IMR-90 (cell line): ENCODE measurements at regions not wholly inside any gene's neighbourhood (a gene's known extent, or its start where the extent isn't known, plus 50 kb on each side); places are given as distances from the start of the nearest gene placed in this dataset.
A peak's percentile ranks its signal among the peaks of the same experiment; 100 is the strongest.

ENCODE experiments used
- ATAC-seq: fragments of 200-7000 bp; cut with Tn5 transposase; 2 replicates; pipeline ENCODE4 v1.9.1; 2020; ENCODE audit warnings: low read depth, mild to moderate bottlenecking, moderate library complexity
- BruUV-seq: library from RNA; stranded (reverse); fragments of 400-500 nt; replicated peaks from 2 replicates; lab custom pipeline; 2021; lab: Mats Ljungman, UMichigan
- CTCF ChIA-PET: fragments of 300-600 bp; formaldehyde crosslinking; extraction: SDS; loops from one replicate; lab custom pipeline; 2021; ENCODE audit warnings: antibody characterized with exemption; lab: Yijun Ruan, JAX
- POLR2A ChIA-PET: fragments of 300-600 bp; sonication (Branson Sonifier 250); formaldehyde crosslinking; loops from one replicate; lab custom pipeline; 2022; ENCODE audit warnings: antibody characterized with exemption; ENCODE audit not compliant: unreplicated experiment; lab: Charles Lee
- DNase-seq: peaks from one replicate; pipeline ENCODE4 v3.0.0; 2013
- H2AFZ ChIP-seq: replicated peaks from 2 replicates; pipeline ENCODE3; 2013; ENCODE audit warnings: low read length, mild to moderate bottlenecking; ENCODE audit not compliant: poor library complexity
- H2AK5ac ChIP-seq: 2 replicates; pipeline ENCODE4 v1.6.1; 2013; ENCODE audit warnings: low read depth, low read length, inconsistent platforms
- H2AK9ac ChIP-seq: replicated peaks from 2 replicates; pipeline ENCODE3; 2013; ENCODE audit warnings: mild to moderate bottlenecking, low read depth, low read length, moderate library complexity; ENCODE audit not compliant: poor library complexity
- H2BK120ac ChIP-seq: 2 replicates; pipeline ENCODE4 v1.6.1; 2013; ENCODE audit warnings: low read depth, low read length, inconsistent platforms
- H2BK15ac ChIP-seq: 3 replicates; pipeline ENCODE4 v1.6.1; 2013; ENCODE audit warnings: low read depth, low read length, inconsistent platforms
- H2BK20ac ChIP-seq: 2 replicates; pipeline ENCODE4 v1.6.1; 2013; ENCODE audit warnings: low read depth, mild to moderate bottlenecking, inconsistent platforms, low read length, moderate library complexity
- H2BK5ac ChIP-seq: 2 replicates; pipeline ENCODE4 v1.6.1; 2013; ENCODE audit warnings: mild to moderate bottlenecking, low read depth, low read length, inconsistent platforms; ENCODE audit not compliant: poor library complexity, severe bottlenecking
- H3K14ac ChIP-seq: replicated peaks from 2 replicates; pipeline ENCODE4 v1.6.1; 2013; ENCODE audit warnings: low read depth, low read length, inconsistent platforms
- H3K18ac ChIP-seq: 2 replicates; pipeline ENCODE4 v1.6.1; 2013; ENCODE audit warnings: low read depth, low read length, control low read depth
- H3K23ac ChIP-seq: 2 replicates; pipeline ENCODE4 v1.6.1; 2013; ENCODE audit warnings: low read depth, low read length, inconsistent platforms
- H3K27ac ChIP-seq: 2 replicates; pipeline ENCODE4 v1.5.1; 2013; ENCODE audit warnings: mild to moderate bottlenecking, control low read depth, low read length; ENCODE audit not compliant: insufficient read depth
- H3K27me3 ChIP-seq: 2 replicates; pipeline ENCODE4 v1.6.1; 2013; ENCODE audit warnings: low read length; ENCODE audit not compliant: control insufficient read depth, insufficient read depth
- H3K36me3 ChIP-seq: 2 replicates; pipeline ENCODE4 v1.6.1; 2013; ENCODE audit warnings: low read length, mixed read lengths; ENCODE audit not compliant: control insufficient read depth, insufficient read depth
- H3K4ac ChIP-seq: 2 replicates; pipeline ENCODE4 v1.6.1; 2013; ENCODE audit warnings: low read depth, low read length, inconsistent platforms
- H3K4me1 ChIP-seq: 2 replicates; pipeline ENCODE4 v1.6.1; 2013; ENCODE audit warnings: low read length, mixed read lengths; ENCODE audit not compliant: control insufficient read depth, insufficient read depth
- H3K4me2 ChIP-seq: 2 replicates; pipeline ENCODE4 v1.6.1; 2013; ENCODE audit warnings: low read depth, mild to moderate bottlenecking, control low read depth, low read length, moderate library complexity
- H3K4me3 ChIP-seq: 2 replicates; pipeline ENCODE4 v1.5.1; 2013; ENCODE audit warnings: low read depth, mild to moderate bottlenecking, control low read depth, low read length, moderate library complexity; ENCODE audit not compliant: insufficient read depth
- H3K56ac ChIP-seq: 2 replicates; pipeline ENCODE4 v1.6.1; 2013; ENCODE audit warnings: low read length, inconsistent platforms; ENCODE audit not compliant: insufficient read depth; ENCODE audit errors: extremely low read depth
- H3K79me1 ChIP-seq, 2 experiments: 2 replicates each; pipeline ENCODE4 v1.6.1; 2013; ENCODE audit warnings: low read length in 2 of 2, inconsistent platforms in 1 of 2, low read depth in 1 of 2
- H3K9ac ChIP-seq: 2 replicates; pipeline ENCODE4 v1.6.1; 2013; ENCODE audit warnings: low read depth, low read length, control low read depth
- H3K9me1 ChIP-seq: 2 replicates; pipeline ENCODE4 v1.6.1; 2013; ENCODE audit warnings: low read length, inconsistent platforms; ENCODE audit not compliant: insufficient read depth
- H3K9me3 ChIP-seq: 2 replicates; pipeline ENCODE4 v1.6.1; 2013; ENCODE audit warnings: low read length; ENCODE audit not compliant: control insufficient read depth, insufficient read depth
- H4K20me1 ChIP-seq: 2 replicates; pipeline ENCODE4 v1.6.1; 2013; ENCODE audit warnings: low read length, inconsistent platforms; ENCODE audit not compliant: insufficient read depth
- H4K5ac ChIP-seq: 2 replicates; pipeline ENCODE4 v1.6.1; 2013; ENCODE audit warnings: mild to moderate bottlenecking, low read depth, low read length, control low read depth
- H4K8ac ChIP-seq, 2 experiments: 2 replicates each; pipeline ENCODE4 v1.6.1; 2013; ENCODE audit warnings: low read depth in 2 of 2, low read length in 2 of 2, control low read depth in 1 of 2, inconsistent platforms in 1 of 2
- H4K91ac ChIP-seq: 2 replicates; pipeline ENCODE4 v1.6.1; 2013; ENCODE audit warnings: low read depth, low read length, inconsistent platforms; ENCODE audit not compliant: insufficient read depth
- BHLHE40 ChIP-seq: fragments of 150-350 bp; IDR thresholded peaks from 2 replicates; pipeline ENCODE4 v1.6.1; 2016; ENCODE audit warnings: mild to moderate bottlenecking, low read depth, low read length
- CEBPB ChIP-seq: IDR thresholded peaks from 2 replicates; pipeline ENCODE4 v1.6.1; 2012; ENCODE audit warnings: low read depth, low read length, improper control_type of control experiment
- CHD1 ChIP-seq: IDR thresholded peaks from 2 replicates; pipeline ENCODE4 v1.6.1; 2012; ENCODE audit warnings: low read depth, low read length, improper control_type of control experiment
- CTCF ChIP-seq: conservative IDR thresholded peaks from 2 replicates; pipeline ENCODE4 v1.5.1; 2012; ENCODE audit warnings: mild to moderate bottlenecking, low read depth, low read length, improper control_type of control experiment
- ELK1 ChIP-seq: fragments of 150-350 bp; IDR thresholded peaks from 2 replicates; pipeline ENCODE4 v1.6.1; 2016; ENCODE audit warnings: low read depth, mild to moderate bottlenecking, low read length, moderate library complexity, borderline replicate concordance
- FOS ChIP-seq: fragments of 150-350 bp; IDR thresholded peaks from 2 replicates; pipeline ENCODE4 v1.6.1; 2016; ENCODE audit warnings: low read depth, low read length
- MAFK ChIP-seq: IDR thresholded peaks from 2 replicates; pipeline ENCODE4 v1.6.1; 2012; ENCODE audit warnings: low read depth, low read length, improper control_type of control experiment
- MXI1 ChIP-seq: IDR thresholded peaks from 2 replicates; pipeline ENCODE4 v1.6.1; 2012; ENCODE audit warnings: low read depth, mild to moderate bottlenecking, low read length, moderate library complexity, borderline replicate concordance
- NFE2L2 ChIP-seq: fragments of 150-350 bp; IDR thresholded peaks from 2 replicates; pipeline ENCODE4 v1.6.1; 2016; ENCODE audit warnings: low read depth, mild to moderate bottlenecking, low read length
- POLR2A ChIP-seq: IDR thresholded peaks from 2 replicates; pipeline ENCODE4 v1.6.1; 2012; ENCODE audit warnings: mild to moderate bottlenecking, low read depth, low read length
- RAD21 ChIP-seq: IDR thresholded peaks from 2 replicates; pipeline ENCODE4 v1.6.1; 2012; ENCODE audit warnings: low read length, improper control_type of control experiment
- RCOR1 ChIP-seq: IDR thresholded peaks from 2 replicates; pipeline ENCODE4 v1.6.1; 2012; ENCODE audit warnings: mild to moderate bottlenecking, low read length, improper control_type of control experiment; ENCODE audit not compliant: insufficient replicate concordance
- RFX5 ChIP-seq: IDR thresholded peaks from 2 replicates; pipeline ENCODE4 v1.8.0; 2012; ENCODE audit warnings: low read depth, mild to moderate bottlenecking, low read length, moderate library complexity
- USF2 ChIP-seq: fragments of 150-350 bp; IDR thresholded peaks from 2 replicates; pipeline ENCODE4 v1.6.1; 2017; ENCODE audit warnings: mild to moderate bottlenecking, antibody characterized with exemption, low read length, low read depth
- WGBS, 2 experiments: methylation state at CpG; one replicate each; pipeline versions ENCODE4 v1.1.5 to v1.1.7; 2013; ENCODE audit warnings: missing lambda C conversion rate in 2 of 2; ENCODE audit not compliant: insufficient read length in 1 of 2; ENCODE audit errors: extremely low coverage in 2 of 2; 5-methylcytosine and 5-hydroxymethylcytosine counted together
- dilution Hi-C: fragments of 300-500 bp; cut with HindIII; formaldehyde crosslinking; loops from one replicate; pipeline ENCODE4 v1.14.3; 2018; ENCODE audit warnings: low sequenced_read_pairs; ENCODE audit not compliant: unreplicated experiment
- in situ Hi-C: fragments of 300-500 bp; cut with MboI; formaldehyde crosslinking; loops from 3 replicates; pipeline ENCODE4 v1.14.3; 2019; ENCODE audit warnings: low sequenced_read_pairs, inconsistent platforms, mixed read lengths
- intact Hi-C: fragments of 100-400 bp; cut with micrococcal nuclease; formaldehyde crosslinking; loops from 2 replicates; pipeline ENCODE4 v1.10.0; 2022

GRCh38 chr5:157948738-157949410 is 89.9 kb upstream of the CLINT1 start:
- dilution Hi-C loops = no loop called here
- Histone ChIP-seq H3K23ac (no peak overlapping the region), H2AK5ac (no peak overlapping the region), H3K27me3 (no peaks in the 10 kb centered on the region), H3K18ac (peak overlapping the region; percentile 38; the same call in 1 of the 2 replicates), H2BK120ac (peak overlapping the region; percentile 93), H2AFZ (peak overlapping the region; percentile 65), H2BK5ac (no peak overlapping the region), H2BK20ac (peak overlapping the region; percentile 87), H4K91ac (peak overlapping the region; percentile 37), H3K27ac (no peak overlapping the region), H3K79me1 (no peaks in the 10 kb centered on the region), H3K4ac (peak overlapping the region; percentile 64), H3K9me3 (no peaks in the 10 kb centered on the region), H4K20me1 (no peaks in the 10 kb centered on the region), H4K5ac (peak overlapping the region; percentile 27; the same call in 1 of the 2 replicates), H3K4me1 (no peaks in the 10 kb centered on the region), H3K9ac (peak overlapping the region; percentile 10; the same call in 1 of the 2 replicates), H3K4me3 (no peak overlapping the region), H3K9me1 (no peaks in the 10 kb centered on the region), H3K56ac (peak overlapping the region; percentile 72; the same call in 1 of the 2 replicates), H3K36me3 (no peaks in the 10 kb centered on the region), H2BK15ac (peak overlapping the region; percentile 43; the same call in 1 of the 3 replicates), H3K4me2 (peak overlapping the region; percentile 7), H2AK9ac (no peak overlapping the region), H3K14ac (peak overlapping the region; percentile 80; the same call in 1 of the 2 replicates), H4K8ac (peak overlapping the region; percentile 14 to 82)
- DNase-seq (peak; percentile 90), ATAC-seq (peak; percentile 100)
- BruUV-seq = no TSS peak
- ChIA-PET CTCF (interaction anchor here (0.5 to 2.0 kb wide), 28 partner anchors 11 to 192 kb away, joined by 3 to 8 read pairs (median 3); partner anchors contain the start of gene CLINT1), POLR2A (interaction anchor here (0.6 kb wide), 1 partner anchor 51 kb away, joined by 3 read pairs; no protein-coding TSS in a partner anchor)
- WGBS, 2 experiments = 20% methylated on average over 2 of the region's 11 CpGs; no CpG with 5 or more reads in 1 of the 2 experiments
- in situ Hi-C loops = no loop called here
- intact Hi-C loops = loop anchor here (1.0 to 10.0 kb wide), 4 partner anchors 90 to 436 kb away; partner anchors contain the start of gene CLINT1
- TF ChIP-seq RAD21 (peak; percentile 63), CTCF (peak; percentile 93), ELK1 (no peak), FOS (no peak; the same call in 1 of the 2 replicates), RFX5 (no peak), CHD1 (no peak), RCOR1 (no peak), POLR2A (no peak), USF2 (no peak), MAFK (no peak), NFE2L2 (no peak), MXI1 (no peak), BHLHE40 (peak; percentile 20; the same call in 1 of the 2 replicates), CEBPB (no peak)
